Peyer's patch (tissue), 4 donors: ENCODE measurements at regions not wholly inside any gene's neighbourhood (a gene's known extent, or its start where the extent isn't known, plus 50 kb on each side); places are given as distances from the start of the nearest gene placed in this dataset.

Experiments
- DNase-seq, 3 donors: peaks; one replicate each; pipeline ENCODE4 v3.0.0-alpha.2; 2017 to 2019
- H3K27ac ChIP-seq, 4 donors: fragments of 200-600 bp; sonication (generic); one replicate each; pipeline ENCODE4 v1.5.1; 2016 to 2019
- H3K27me3 ChIP-seq, 2 donors: fragments of 200-600 bp; sonication (generic); one replicate each; pipeline ENCODE4 v1.5.1; 2019
- H3K36me3 ChIP-seq, 3 donors: fragments of 200-600 bp; sonication (generic); one replicate each; pipeline ENCODE4 v1.5.1; 2016 to 2019
- H3K4me1 ChIP-seq, 4 donors: fragments of 200-600 bp; sonication (generic); one replicate each; pipeline ENCODE4 v1.5.1; 2016 to 2019
- H3K4me3 ChIP-seq, 4 donors: fragments of 200-600 bp; sonication (generic); 1 replicate in 3 of 4; 2 replicates in 1 of 4; pipeline ENCODE4 v1.5.1; 2016 to 2019; ENCODE audit warnings: mild to moderate bottlenecking in 1 of 4
- H3K9me3 ChIP-seq, 4 donors: fragments of 200-600 bp; sonication (generic); one replicate each; pipeline ENCODE4 v1.5.1; 2016 to 2019; ENCODE audit warnings: mild to moderate bottlenecking in 1 of 4
- CTCF ChIP-seq, 6 experiments: fragments of 450-650 bp in 4 of 6; fragments of 200-600 bp in 2 of 6; sonication (generic) in 1 of 6; IDR thresholded peaks; one replicate each; pipeline ENCODE4 v1.5.1; 2017 to 2019; ENCODE audit warnings: antibody characterized with exemption in 6 of 6, mild to moderate bottlenecking in 3 of 6, moderate library complexity in 1 of 6
- POLR2A ChIP-seq, 2 donors: fragments of 450-650 bp; IDR thresholded peaks; one replicate each; pipeline ENCODE4 v1.5.1; 2017; ENCODE audit warnings: antibody characterized with exemption in 2 of 2, mild to moderate bottlenecking in 2 of 2, moderate library complexity in 2 of 2

GRCh38 chr13:24071016-24071415, 89.5 kb upstream of the SPATA13 start:
- DNase-seq, result no peak

GRCh38 chr13:24071423-24072075, 89.0 kb upstream of the SPATA13 start:
- no peak overlapping the region for H3K27ac ChIP-seq
- H3K4me3 ChIP-seq, result no peak overlapping the region
- no peak for DNase-seq
- no peaks in the 10 kb centered on the region for H3K27me3 ChIP-seq
- no peaks in the 10 kb centered on the region for H3K9me3 ChIP-seq
- H3K36me3 ChIP-seq, result no peaks in the 10 kb centered on the region
- TF ChIP-seq POLR2A (IDR thresholded peaks at IDR 0.05) (no peak), CTCF (IDR thresholded peaks at IDR 0.05) (no peak)
- H3K4me1 ChIP-seq, result peaks cover 0 to 10% (median 0%) of the 10 kb centered on the region in 4 donors

More at GRCh38 chr13:24071016-24071415, 89.5 kb upstream of the SPATA13 start:
- Histone ChIP-seq H3K4me3 (no peak overlapping the region), H3K27ac (no peak overlapping the region), H3K36me3 (no peaks in the 10 kb centered on the region), H3K9me3 (no peaks in the 10 kb centered on the region), H3K27me3 (no peaks in the 10 kb centered on the region), H3K4me1 (peaks cover 0 to 5% (median 0%) of the 10 kb centered on the region in 4 donors)
- no peak for TF ChIP-seq POLR2A (IDR thresholded peaks at IDR 0.05)
- TF ChIP-seq CTCF (IDR thresholded peaks at IDR 0.05), result no peak

GRCh38 chr13:24073657-24074056, 86.9 kb upstream of the SPATA13 start:
- Histone ChIP-seq H3K36me3 (no peaks in the 10 kb centered on the region), H3K4me3 (no peak overlapping the region), H3K9me3 (no peaks in the 10 kb centered on the region), H3K27me3 (no peaks in the 10 kb centered on the region), H3K27ac (no peak overlapping the region), H3K4me1 (peaks cover 0 to 10% (median 0%) of the 10 kb centered on the region in 4 donors)
- no peak for DNase-seq
- TF ChIP-seq POLR2A (IDR thresholded peaks at IDR 0.05), result no peak
- no peak for TF ChIP-seq CTCF (IDR thresholded peaks at IDR 0.05)

GRCh38 chr13:24074678-24075077, 85.8 kb upstream of the SPATA13 start:
- Histone ChIP-seq H3K27ac (no peak overlapping the region), H3K4me1 (peaks cover 0 to 10% (median 0%) of the 10 kb centered on the region in 4 donors), H3K4me3 (no peak overlapping the region), H3K27me3 (no peaks in the 10 kb centered on the region), H3K9me3 (no peaks in the 10 kb centered on the region), H3K36me3 (no peaks in the 10 kb centered on the region)
- no peak for DNase-seq
- no peak for TF ChIP-seq CTCF (IDR thresholded peaks at IDR 0.05)
- no peak for TF ChIP-seq POLR2A (IDR thresholded peaks at IDR 0.05)

- TF ChIP-seq CTCF (IDR thresholded peaks at IDR 0.05) (no peak), POLR2A (IDR thresholded peaks at IDR 0.05) (no peak)
- DNase-seq, result no peak
- peak overlapping the region in 1 of 4 donors; percentile 16 for H3K27ac ChIP-seq
Observed at GRCh38 chr13:24075137-24075975, 85.2 kb upstream of the SPATA13 start.

More at GRCh38 chr13:24075137-24075975, 85.2 kb upstream of the SPATA13 start:
- Histone ChIP-seq H3K4me3 (no peak overlapping the region), H3K36me3 (no peaks in the 10 kb centered on the region), H3K9me3 (no peaks in the 10 kb centered on the region), H3K4me1 (peaks cover 0 to 10% (median 0%) of the 10 kb centered on the region in 4 donors), H3K27me3 (no peaks in the 10 kb centered on the region)
